ENCODE measurements at regions not wholly inside any gene's neighbourhood (a gene's known extent, or its start where the extent isn't known, plus 50 kb on each side); places are given as distances from the start of the nearest gene placed in this dataset.

DNA sequence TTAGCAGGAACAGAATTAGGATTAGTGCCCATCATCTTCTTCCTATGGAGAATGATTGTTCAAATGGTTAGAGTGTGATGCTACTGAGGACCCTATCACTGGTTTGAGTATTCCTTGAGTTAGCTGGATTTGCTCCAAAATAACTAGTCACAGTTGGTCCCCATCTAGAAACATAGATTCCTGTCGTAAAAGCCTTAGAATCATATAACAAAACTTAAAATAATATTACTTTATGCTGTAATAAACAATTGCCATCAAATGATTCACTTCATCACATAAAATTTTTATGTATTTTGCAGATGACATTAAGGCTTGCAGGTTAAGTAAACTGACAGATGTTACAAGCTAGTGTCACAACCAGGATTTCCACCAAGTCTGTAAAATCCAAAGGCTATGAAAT is 209.8 kb downstream of the CCER1 start:
- TF ChIP-seq POLR2A (IDR thresholded peaks at IDR 0.05) (no peak), POLR2AphosphoS5 (IDR thresholded peaks at IDR 0.05) (no peak)
- TF ChIP-seq, protein P1, sequence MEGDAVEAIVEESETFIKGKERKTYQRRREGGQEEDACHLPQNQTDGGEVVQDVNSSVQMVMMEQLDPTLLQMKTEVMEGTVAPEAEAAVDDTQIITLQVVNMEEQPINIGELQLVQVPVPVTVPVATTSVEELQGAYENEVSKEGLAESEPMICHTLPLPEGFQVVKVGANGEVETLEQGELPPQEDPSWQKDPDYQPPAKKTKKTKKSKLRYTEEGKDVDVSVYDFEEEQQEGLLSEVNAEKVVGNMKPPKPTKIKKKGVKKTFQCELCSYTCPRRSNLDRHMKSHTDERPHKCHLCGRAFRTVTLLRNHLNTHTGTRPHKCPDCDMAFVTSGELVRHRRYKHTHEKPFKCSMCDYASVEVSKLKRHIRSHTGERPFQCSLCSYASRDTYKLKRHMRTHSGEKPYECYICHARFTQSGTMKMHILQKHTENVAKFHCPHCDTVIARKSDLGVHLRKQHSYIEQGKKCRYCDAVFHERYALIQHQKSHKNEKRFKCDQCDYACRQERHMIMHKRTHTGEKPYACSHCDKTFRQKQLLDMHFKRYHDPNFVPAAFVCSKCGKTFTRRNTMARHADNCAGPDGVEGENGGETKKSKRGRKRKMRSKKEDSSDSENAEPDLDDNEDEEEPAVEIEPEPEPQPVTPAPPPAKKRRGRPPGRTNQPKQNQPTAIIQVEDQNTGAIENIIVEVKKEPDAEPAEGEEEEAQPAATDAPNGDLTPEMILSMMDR (IDR thresholded peaks at IDR 0.05): no peak
